Dermis blood vessel endothelial cell (primary cell): ENCODE measurements at regions not wholly inside any gene's neighbourhood (a gene's known extent, or its start where the extent isn't known, plus 50 kb on each side); places are given as distances from the start of the nearest gene placed in this dataset.

Experiments used
- DNase-seq: peaks from one replicate; pipeline ENCODE4 v3.0.0; 2010

DNA sequence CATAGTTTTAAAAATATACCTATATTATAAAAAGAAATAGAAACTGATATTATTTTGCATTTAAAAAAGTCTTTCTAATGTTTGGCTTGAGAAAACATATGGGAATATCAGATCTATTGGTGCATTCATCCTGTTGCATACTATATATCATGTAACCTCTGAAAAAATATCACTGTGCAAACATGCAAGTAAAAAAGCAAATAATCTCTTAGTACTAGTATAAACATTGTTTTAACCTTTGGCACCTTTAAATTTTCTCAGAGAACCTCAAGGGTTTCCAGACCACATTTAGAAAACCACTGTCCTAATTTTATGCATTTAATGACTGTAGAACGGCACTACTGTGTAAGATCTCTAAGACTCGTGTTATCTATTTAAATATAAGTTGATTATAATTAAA is 416.8 kb downstream of the LRFN5 start:
- no peak for DNase-seq

GRCh38 chr14:42014301-42014700 is 407.6 kb downstream of the LRFN5 start:
- no peak for DNase-seq

GRCh38 chr14:42013559-42013958 is 406.9 kb downstream of the LRFN5 start:
- no peak for DNase-seq

DNA sequence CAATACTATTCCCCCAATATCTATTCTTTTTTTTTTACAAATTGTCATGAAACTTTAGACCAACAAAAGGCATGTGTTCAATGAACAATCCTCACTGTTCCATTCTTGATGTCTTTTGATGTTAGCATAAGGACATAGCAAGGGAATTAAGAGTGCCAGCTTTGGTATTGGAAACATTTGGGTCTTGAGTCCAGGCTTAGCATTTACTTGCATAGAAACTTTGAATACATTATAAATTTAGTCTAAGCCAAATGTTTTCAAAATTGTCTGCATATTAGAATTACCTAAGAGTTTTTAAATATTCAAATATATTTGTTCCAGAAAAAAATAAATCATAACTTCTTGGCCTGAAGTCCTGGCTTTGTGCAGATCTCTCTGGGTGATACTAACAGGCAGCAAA is 406.5 kb downstream of the LRFN5 start:
- no peak for DNase-seq

DNA sequence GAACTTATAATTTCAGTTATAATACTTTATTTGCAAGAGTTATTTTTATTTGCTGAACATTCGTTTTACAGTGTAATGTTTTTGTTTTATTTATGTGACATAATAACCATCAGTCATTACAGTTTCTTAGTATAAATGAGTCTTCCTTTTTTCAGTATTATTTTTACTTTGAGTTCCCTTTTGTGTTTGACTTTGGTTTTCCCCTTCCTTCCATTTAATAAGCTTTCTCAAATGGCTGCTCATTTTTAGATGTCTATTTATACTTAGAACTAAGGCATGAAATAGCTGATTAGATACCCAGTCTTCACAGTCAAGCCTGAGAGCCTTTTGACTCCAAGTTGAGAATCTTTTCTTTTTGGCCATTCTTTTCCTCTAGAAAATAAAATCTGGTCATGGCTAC is 404.5 kb downstream of the LRFN5 start:
- DNase-seq: no peak

DNA sequence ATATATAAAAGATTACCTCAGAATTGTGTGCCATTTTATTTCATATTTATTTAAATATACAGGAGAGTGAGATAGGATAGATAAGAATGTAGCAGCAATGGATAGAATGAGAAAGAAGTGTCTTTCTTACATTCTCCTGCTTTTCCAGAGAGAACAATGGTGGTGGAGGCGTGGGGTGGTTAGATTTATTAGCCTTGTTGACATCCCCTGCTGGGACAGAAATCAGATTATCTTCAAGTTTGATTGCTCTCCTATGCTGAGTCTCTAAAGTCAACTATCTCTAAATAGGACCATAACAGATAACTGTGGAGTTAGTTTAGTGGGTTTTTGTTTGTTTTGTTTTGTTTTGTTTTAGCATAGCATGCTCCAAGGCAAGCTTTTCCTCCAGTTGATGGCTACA is 397.6 kb downstream of the LRFN5 start:
- no peak for DNase-seq

DNA sequence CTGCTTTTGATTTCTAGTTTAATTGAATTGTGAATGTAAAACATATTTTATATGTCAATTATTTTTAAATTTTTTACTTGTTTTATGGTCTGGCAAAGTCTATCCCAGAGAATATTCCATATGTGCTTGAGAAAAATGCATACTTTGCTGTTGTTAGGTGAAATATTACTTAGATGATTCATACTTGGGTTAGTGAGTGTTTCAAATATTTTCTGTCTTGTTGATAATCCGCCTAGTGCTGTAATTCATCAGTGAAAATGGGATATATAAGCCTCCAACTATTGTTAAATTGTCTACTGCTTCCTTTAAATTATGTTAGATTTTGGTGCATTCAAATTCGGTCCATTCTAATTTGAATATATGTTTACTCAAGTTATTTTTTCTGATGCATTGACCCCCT is 395.5 kb downstream of the LRFN5 start:
- DNase-seq: no peak

GRCh38 chr14:42001431-42001830 is 394.8 kb downstream of the LRFN5 start:
- no peak for DNase-seq

GRCh38 chr14:42000450-42000849 is 393.8 kb downstream of the LRFN5 start:
- DNase-seq: no peak

GRCh38 chr14:41993687-41994086 is 387.0 kb downstream of the LRFN5 start:
- no peak for DNase-seq

GRCh38 chr14:41986700-41987099 is 380.0 kb downstream of the LRFN5 start:
- DNase-seq: no peak

GRCh38 chr14:41986083-41986645 is 379.5 kb downstream of the LRFN5 start:
- DNase-seq: no peak

DNA sequence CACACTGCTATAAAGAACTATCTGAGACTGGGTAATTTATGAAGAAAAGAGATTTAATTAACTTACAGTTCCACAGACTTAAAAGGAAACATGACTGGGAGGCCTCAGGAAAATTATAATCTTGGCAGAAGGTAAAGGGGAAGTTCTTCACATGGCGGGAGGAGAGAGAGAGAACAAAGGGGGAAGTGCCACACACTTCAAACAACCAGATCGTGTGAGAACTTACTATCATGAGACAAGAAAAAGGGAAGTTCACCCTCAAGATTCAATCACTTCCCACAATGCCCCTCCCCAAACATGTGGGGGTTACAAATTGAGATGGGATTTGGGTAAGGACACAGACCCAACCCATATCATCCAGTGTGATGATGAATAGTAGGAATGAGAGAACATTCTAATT is 366.5 kb downstream of the LRFN5 start:
- DNase-seq: no peak

- DNase-seq: no peak
Measured at GRCh38 chr14:41972531-41972930, 365.9 kb downstream of the LRFN5 start.

DNA sequence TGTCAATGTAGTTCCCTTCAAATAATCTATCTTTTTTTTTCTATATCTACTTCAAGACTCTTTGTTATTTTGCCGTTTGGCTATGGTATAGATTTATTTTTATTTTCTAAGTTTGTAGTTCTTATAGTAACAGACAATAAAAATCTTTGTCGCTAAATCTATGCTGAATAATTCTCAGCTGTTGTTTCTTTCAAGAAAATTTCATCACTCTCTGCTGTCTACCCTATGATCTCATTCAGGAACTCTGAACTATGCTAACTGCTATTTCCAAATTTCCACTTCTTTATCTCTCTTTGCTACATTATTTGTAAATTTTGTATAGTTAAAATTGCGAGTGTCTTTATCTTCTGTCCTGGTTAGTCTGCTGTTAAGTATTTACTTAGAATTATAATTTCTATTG is 353.6 kb downstream of the LRFN5 start:
- DNase-seq: no peak

GRCh38 chr14:41957459-41957858 is 350.8 kb downstream of the LRFN5 start:
- no peak for DNase-seq
